ENCODE measurements at regions not wholly inside any gene's neighbourhood (a gene's known extent, or its start where the extent isn't known, plus 50 kb on each side); places are given as distances from the start of the nearest gene placed in this dataset.

DNA sequence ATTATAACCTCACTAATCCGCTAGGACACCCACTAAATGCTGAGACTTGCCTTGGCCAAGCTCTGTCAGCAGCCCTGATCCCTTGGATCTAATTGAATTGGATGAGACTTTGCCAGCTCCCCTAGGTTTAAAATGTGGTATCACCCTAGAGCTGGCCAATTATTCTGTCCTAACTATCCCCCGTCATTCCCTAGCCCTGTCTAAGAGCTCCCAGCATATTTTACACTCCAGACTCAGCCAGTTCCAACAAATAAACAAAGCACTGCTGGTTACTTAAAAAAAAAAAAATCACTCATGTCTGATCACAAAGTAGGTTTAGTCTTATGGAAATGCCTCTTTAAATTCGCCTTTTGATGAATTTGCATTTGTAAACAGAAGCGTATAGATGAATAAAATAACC, 147.9 kb upstream of the EGR2 start:
- no peaks in the 10 kb centered on the region for H3K9me3 ChIP-seq
- TF ChIP-seq, protein P1, sequence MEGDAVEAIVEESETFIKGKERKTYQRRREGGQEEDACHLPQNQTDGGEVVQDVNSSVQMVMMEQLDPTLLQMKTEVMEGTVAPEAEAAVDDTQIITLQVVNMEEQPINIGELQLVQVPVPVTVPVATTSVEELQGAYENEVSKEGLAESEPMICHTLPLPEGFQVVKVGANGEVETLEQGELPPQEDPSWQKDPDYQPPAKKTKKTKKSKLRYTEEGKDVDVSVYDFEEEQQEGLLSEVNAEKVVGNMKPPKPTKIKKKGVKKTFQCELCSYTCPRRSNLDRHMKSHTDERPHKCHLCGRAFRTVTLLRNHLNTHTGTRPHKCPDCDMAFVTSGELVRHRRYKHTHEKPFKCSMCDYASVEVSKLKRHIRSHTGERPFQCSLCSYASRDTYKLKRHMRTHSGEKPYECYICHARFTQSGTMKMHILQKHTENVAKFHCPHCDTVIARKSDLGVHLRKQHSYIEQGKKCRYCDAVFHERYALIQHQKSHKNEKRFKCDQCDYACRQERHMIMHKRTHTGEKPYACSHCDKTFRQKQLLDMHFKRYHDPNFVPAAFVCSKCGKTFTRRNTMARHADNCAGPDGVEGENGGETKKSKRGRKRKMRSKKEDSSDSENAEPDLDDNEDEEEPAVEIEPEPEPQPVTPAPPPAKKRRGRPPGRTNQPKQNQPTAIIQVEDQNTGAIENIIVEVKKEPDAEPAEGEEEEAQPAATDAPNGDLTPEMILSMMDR (IDR thresholded peaks at IDR 0.05) = no peak
- no peaks in the 10 kb centered on the region for H3K36me3 ChIP-seq
- H3K27ac ChIP-seq = no peak overlapping the region
- H3K27me3 ChIP-seq = no peaks in the 10 kb centered on the region
- intact Hi-C loops (cut with DNase I) = no loop called here
- H3K4me3 ChIP-seq = no peak overlapping the region
- DNase-seq (no peak), ATAC-seq (no peak)
- no peaks in the 10 kb centered on the region for H3K4me1 ChIP-seq

DNA sequence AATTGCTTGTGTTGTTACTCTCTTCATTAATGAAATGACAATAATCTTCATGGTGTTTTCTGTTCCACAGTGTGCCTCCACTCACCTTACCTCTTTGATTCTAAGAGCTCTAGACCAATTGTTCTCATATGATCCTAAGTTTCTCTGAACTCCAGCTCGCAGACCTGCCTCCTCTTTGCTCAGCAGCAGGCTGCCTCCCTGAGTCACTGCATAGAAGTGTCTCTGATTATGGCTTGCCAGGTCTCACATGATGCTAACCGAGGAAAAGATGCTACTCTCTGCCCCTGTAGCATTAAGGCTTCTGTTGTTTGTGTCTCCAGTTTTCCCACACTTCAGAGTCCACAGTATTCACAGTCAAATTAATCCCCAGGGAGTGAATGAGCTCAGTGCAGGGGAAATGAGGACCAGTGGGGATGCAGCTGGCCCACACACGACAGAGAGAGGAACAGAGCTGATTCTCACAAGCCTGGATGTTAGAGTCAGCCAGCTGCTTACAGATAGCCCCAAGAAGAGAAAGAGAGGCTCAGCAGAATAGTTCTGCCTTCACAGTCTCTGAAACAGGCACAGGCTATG, 145.9 kb upstream of the EGR2 start:
- Histone ChIP-seq H3K36me3 (no peaks in the 10 kb centered on the region), H3K4me1 (no peaks in the 10 kb centered on the region), H3K27me3 (no peaks in the 10 kb centered on the region), H3K4me3 (no peak overlapping the region), H3K27ac (no peak overlapping the region), H3K9me3 (no peaks in the 10 kb centered on the region)
- no peak for DNase-seq
- no peak for ATAC-seq
- intact Hi-C loops (cut with DNase I) = no loop called here
- TF ChIP-seq, protein P1 (IDR thresholded peaks at IDR 0.05) = no peak

DNA sequence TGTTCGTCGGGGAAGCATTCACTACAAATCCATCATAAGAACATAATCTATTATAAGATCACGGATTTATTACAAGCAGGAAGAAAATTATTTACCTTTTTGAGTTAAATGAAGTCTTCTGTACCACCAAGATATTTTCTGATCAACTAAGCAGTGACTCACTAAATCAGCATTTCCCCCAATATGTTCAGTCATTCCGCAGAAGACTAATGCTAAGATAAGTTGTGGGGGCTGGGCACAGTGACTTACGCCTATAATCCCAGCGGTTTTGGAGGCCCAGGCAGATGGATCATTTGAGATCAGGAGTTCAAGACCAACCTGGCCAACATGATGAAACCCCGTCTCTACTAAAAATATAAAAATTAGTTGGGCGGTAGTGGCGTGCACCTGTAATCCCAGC, 144.2 kb upstream of the EGR2 start:
- intact Hi-C loops (cut with DNase I) = no loop called here
- TF ChIP-seq, protein P1 (IDR thresholded peaks at IDR 0.05) = no peak
- Histone ChIP-seq H3K4me1 (no peaks in the 10 kb centered on the region), H3K4me3 (no peak overlapping the region), H3K27ac (no peak overlapping the region), H3K36me3 (no peaks in the 10 kb centered on the region), H3K27me3 (no peaks in the 10 kb centered on the region), H3K9me3 (no peaks in the 10 kb centered on the region)
- DNase-seq (no peak), ATAC-seq (no peak)

DNA sequence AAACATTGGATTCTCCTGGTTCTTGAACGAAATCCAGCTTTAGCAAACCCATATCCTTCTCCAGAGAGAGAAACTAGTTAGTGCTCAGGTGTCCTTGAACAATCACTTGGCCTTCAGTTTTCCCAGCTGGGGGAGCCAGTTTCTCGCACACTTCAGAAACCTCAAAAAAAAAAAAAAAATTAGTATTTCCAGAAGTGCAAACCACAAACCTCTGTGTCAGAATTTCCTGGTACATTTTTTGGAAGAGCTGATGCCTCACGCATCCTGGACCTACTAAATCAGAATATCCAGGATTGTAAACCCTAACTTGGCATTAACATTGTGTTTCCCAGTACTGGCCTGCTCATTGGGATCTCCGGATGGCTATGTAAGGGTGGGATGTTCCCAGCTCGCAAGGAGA, 143.4 kb upstream of the EGR2 start:
- no peak overlapping the region for H3K27ac ChIP-seq
- H3K9me3 ChIP-seq = no peaks in the 10 kb centered on the region
- intact Hi-C loops (cut with DNase I) = no loop called here
- DNase-seq = no peak
- no peaks in the 10 kb centered on the region for H3K27me3 ChIP-seq
- no peak overlapping the region for H3K4me3 ChIP-seq
- H3K4me1 ChIP-seq = no peaks in the 10 kb centered on the region
- H3K36me3 ChIP-seq = no peaks in the 10 kb centered on the region
- TF ChIP-seq, protein P1 (IDR thresholded peaks at IDR 0.05) = no peak
- no peak for ATAC-seq

DNA sequence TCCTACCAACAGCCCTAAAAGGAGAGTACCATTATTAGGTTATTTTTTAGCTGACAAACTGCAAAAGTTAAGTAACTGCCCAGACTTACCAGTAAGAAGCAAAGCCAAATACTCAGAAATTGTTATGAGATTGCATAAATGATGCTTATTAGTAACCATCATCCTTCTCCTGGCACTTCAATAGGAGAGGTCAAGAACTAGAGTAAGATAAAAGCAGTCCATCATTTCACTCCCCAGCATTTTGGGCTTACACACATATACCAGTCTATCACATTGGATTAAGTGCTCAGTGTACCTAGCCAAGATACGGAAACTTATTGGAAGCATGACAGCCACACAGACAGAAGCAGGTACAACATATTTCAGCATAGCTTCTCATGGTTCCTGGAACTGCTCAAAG, 142.8 kb upstream of the EGR2 start:
- Histone ChIP-seq H3K36me3 (no peaks in the 10 kb centered on the region), H3K27ac (no peak overlapping the region), H3K9me3 (no peaks in the 10 kb centered on the region), H3K4me3 (no peak overlapping the region), H3K27me3 (no peaks in the 10 kb centered on the region), H3K4me1 (no peaks in the 10 kb centered on the region)
- DNase-seq = no peak
- intact Hi-C loops (cut with DNase I) = no loop called here
- ATAC-seq = no peak
- TF ChIP-seq, protein P1 (IDR thresholded peaks at IDR 0.05) = no peak
